NCI-H510A (cell line): ENCODE measurements at regions not wholly inside any gene's neighbourhood (a gene's known extent, or its start where the extent isn't known, plus 50 kb on each side); places are given as distances from the start of the nearest gene placed in this dataset.

Source experiments
- DNase-seq: peaks from one replicate; lab custom pipeline; 2025; lab: John Stamatoyannopoulos, UW

GRCh38 chr22:27116312-27117086 is 459.1 kb downstream of the MIAT start:
- no peak for DNase-seq

DNA sequence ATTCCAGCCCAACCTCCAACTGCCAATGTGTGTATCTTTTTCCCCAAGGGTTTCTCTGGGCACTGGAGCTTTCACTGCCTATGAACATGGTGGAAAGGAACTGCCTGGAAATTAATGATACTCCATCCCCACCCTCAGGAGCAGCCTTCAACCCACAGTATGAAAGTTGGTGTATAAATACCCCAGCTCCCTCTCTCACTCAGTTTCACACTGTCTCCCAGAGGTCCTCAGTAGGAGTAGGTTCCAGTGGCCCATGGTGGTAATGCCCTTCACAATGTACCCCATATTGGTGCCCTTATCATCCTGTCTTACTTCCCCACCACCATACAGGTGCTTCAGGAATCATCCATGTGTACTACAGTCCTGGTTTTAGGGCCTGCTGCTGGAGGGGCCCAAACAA is 462.6 kb downstream of the MIAT start:
- no peak for DNase-seq

GRCh38 chr22:27122574-27122973 is 465.2 kb downstream of the MIAT start:
- no peak for DNase-seq

DNA sequence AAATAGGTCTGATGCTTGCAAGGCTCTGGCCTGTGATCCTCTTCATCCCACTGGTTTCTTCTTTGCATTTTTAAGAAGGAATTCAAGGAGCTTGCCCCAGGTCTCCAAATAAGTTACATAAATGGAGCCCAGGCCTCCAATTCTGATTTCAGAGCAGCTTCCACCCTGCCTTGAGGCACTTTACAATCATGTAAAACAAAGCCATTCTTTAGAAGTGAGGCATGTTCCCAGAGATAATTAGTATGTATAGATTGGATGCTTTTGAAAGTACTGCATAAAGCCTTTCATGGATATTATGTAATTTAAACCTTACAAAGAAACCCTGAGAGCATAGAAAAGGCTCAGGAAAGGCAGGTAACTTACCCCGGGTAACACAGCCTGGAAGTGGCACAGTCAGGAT is 466.5 kb downstream of the MIAT start:
- DNase-seq: no peak

DNA sequence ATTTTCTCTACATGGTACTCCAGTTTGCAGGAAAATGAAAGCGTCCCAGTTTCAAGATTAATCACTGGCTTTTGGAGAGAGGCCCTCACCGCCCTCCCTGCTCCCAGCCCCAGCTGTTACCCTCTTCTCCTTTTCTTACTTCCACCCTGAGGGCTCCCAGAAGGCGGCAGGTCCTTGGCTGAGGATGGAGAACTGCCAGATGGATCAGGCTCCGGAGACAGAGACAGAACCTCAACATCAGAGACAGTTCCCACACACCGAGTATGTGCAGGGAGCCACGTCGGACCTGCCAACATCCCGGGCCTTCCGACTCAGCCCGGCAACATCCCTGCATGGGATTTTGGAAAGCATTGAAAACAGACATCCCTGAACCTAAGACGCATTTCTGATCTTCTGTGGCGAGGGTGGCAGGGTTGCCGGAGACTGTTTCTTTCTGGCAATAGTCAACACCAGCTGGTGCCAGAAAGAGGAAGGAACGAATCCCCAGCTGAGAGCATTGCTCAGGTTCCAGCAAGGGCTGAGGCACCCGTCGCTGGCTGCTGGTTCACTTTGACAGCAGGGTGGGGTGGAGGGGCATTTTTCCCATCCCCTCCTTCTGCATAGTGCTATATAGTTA is 467.1 kb downstream of the MIAT start:
- DNase-seq: no peak

DNA sequence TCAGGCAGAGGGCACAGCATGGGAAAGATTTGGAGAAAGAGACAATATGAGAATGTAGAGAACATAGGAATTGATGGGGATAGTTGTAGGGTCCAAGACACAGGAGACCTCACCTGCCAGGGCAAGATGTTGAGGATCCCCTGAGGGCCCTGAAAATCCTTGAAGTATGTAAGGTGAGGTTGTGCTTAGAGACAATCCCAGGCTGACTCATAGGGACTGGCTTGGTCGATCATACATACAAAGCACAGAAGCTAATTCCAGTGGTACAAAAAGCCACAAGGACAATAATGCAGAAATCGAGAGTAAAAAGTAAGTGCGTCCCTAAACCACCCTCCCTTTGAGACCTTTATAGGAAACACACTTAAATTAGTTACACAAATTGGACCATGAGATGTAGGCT is 468.2 kb downstream of the MIAT start:
- no peak for DNase-seq

GRCh38 chr22:27127911-27128310 is 470.5 kb downstream of the MIAT start:
- no peak for DNase-seq

GRCh38 chr22:27128461-27129085 is 471.2 kb downstream of the MIAT start:
- no peak for DNase-seq

DNA sequence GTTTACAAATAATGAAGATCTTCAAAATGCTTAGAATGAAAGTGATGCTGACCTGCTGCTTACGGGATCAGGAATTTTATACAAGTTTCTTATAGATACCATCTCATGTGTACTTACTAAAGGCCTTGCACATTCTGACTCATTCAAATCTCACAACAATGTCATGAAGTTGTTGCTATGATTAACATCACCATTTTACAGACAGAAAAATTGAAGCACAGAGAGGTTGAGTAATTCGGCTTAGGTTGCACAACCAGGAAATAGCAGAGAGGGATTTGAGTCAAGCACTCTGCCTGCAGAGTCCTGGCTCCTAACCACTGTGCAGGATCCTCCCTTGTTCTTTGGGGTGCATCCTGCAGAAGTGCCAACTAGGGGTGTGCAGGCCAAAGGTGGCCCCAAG is 471.9 kb downstream of the MIAT start:
- no peak for DNase-seq

DNA sequence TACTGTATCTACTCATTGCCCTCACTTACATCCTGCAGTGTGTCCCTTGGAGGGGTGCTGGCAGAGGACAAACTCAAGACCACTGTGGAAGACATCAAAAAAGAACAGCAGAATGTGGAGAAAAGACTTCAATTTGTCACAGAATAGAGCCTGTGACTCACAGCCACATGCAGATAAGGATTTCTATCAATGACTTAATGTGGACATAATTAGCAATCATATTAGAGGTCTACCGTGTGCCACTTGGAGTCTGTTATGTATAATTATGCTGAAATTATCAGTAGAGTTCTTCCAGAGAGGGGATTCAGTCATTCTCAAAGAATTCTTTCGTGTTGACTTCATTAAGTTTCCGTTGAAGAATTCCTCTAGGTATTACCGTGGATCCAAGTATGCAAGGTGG is 473.5 kb downstream of the MIAT start:
- no peak for DNase-seq

DNA sequence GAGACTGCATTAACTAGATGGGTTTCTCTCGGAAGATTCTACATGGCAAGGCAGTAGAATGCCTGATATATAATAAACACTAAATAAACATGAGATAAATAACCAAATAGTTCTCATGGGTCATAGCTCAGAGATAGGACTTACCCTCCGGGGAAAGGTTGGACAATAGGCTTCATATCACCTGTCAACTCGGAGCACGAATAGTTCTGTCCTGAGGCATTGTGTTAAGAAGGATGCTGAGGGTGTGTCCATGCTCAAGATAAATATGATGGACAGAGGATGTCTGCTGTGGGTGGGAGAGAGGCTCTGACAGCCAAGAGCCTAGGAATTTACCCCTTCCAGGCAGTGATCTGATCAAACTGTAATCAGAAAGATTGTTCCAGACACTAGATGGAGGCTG is 474.0 kb downstream of the MIAT start:
- no peak for DNase-seq

GRCh38 chr22:27132400-27132799 is 475.0 kb downstream of the MIAT start:
- no peak for DNase-seq

DNA sequence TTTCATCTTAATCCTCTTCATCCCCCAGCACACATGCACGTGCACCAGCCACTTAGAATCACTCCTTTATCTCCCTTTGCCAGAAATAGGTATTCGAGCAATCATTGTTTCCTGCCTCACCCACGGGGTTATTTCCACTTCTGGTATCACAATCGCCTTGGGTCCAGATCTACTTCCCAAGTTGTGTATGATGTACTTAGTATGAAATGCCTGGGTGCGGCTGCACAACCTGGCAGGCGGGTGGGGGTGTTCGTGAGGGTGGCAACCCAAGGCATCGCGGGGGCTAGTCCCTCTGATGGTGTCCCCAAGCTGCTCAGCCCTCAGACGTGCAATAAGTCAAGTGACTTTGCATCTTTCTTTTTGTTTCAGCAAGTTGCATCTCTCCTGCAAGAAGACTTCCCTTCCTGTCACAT is 475.6 kb downstream of the MIAT start:
- DNase-seq: no peak

DNA sequence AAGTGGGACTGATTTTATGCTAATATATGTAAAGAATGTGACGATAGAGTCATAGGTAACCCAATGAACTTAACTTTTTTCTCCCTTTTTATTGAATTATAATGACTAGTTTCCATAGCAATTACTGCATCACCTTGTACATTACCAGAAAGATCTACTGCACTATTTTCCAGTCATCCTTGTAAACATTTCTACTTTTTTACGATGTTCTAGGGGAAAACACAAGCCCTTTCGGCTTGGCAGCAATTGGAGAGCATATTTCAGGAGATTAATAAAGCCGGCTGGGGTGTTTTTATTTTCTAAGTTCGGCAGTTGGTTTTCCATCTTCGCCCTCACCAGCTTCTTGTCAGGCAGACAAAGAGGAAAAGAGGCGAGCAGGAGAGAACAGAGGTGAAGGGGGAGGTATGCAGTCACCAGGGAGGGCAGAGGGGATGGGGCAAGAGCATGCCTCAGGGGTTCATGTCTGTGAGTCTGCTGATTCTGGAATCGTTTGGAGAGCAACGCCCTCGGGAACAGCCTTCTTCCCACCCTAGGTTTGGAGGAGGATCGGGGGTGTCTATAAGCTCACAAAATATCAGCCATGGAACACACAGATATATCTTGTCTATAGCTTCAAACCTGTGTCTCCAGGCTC is 476.4 kb downstream of the MIAT start:
- no peak for DNase-seq

DNA sequence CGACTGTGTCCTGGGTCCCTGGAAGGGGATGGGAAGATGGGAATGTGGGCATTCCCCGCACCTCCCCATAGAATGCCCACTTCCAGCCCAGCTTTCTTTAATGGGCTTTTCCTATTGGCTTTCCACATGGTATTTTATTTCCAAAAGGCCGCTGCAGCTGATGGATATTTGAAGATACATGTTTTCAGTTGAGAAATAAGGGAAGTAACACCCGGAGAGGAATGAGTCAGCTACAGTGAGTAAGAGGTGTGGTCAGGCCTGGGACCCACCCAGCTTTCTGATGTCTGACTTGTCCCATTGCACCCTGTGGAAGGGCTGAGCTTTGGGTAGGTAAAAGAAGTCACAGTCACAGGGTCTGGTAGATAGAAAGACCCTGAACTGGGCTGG is 476.9 kb downstream of the MIAT start:
- no peak for DNase-seq

- no peak for DNase-seq
Measured at GRCh38 chr22:27135031-27135981, 477.9 kb downstream of the MIAT start.

DNA sequence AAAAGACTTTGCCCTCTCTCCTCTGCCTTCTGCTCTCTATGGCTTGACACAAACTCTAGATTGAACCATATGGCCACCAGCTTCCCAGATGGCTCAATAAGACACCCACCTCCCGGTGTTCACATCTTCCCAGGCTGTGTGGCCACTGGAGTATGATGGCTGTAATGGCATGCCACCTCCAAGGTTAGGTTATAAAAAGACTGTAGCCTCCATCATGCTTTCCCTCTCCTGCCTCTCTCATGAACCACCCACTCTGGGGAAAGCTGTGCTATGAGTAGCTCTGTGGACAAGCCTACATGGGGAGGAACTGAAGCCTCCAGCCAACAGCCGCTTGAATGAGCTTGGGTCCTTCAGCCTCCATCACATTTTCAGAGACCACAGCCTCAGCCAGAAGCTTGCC is 479.2 kb downstream of the MIAT start:
- no peak for DNase-seq

GRCh38 chr22:27137871-27138337 is 480.5 kb downstream of the MIAT start:
- DNase-seq: no peak

- DNase-seq: no peak
Measured at GRCh38 chr22:27138471-27138870, 481.1 kb downstream of the MIAT start.

- DNase-seq: no peak
Measured at GRCh38 chr22:27139935-27140511, 482.6 kb downstream of the MIAT start.

- DNase-seq: no peak
Measured at GRCh38 chr22:27142286-27142685, 484.9 kb downstream of the MIAT start.
